HepG2 (cell line): ENCODE measurements at regions not wholly inside any gene's neighbourhood (a gene's known extent, or its start where the extent isn't known, plus 50 kb on each side); places are given as distances from the start of the nearest gene placed in this dataset.

ENCODE experiments used
- REST ChIP-seq, 2 experiments: IDR thresholded peaks; 2 replicates each; pipeline ENCODE4 v1.6.1; 2011 to 2012; ENCODE audit warnings: low read length in 2 of 2, borderline replicate concordance in 1 of 2, low read depth in 1 of 2, mild to moderate bottlenecking in 1 of 2, moderate library complexity in 1 of 2
- ZNF547 ChIP-seq: sonication (generic); formaldehyde crosslinking; IDR thresholded peaks from 2 replicates; pipeline ENCODE4 v1.5.1; 2020; ENCODE audit warnings: mild to moderate bottlenecking, missing genetic modification reagents

GRCh38 chr2:37581433-37581832, 90.0 kb downstream of the CDC42EP3 start:
- no peak for TF ChIP-seq REST (IDR thresholded peaks at IDR 0.05; ENCODE audit: borderline replicate concordance in 1 of 2, low read depth in 1 of 2, low read length in 2 of 2)
- no peak for TF ChIP-seq ZNF547
